HG03457 (cell line): ENCODE measurements at regions not wholly inside any gene's neighbourhood (a gene's known extent, or its start where the extent isn't known, plus 50 kb on each side); places are given as distances from the start of the nearest gene placed in this dataset.

Experiments
- ATAC-seq: cut with Tn5 transposase; IDR thresholded peaks from one replicate; pipeline ENCODE4 v1.9.1; 2021; ENCODE audit warnings: moderate number of reproducible peaks; ENCODE audit not compliant: unreplicated experiment

GRCh38 chr9:28688172-28688571 lies 1114.9 kb upstream of the C9orf72 start:
- ATAC-seq, result no peak

- no peak for ATAC-seq
Measured at GRCh38 chr9:28692012-28692411, 1118.7 kb upstream of the C9orf72 start.

GRCh38 chr9:28696960-28697359 lies 1123.7 kb upstream of the C9orf72 start:
- ATAC-seq, result no peak

GRCh38 chr9:28699632-28700031 lies 1126.4 kb upstream of the C9orf72 start:
- no peak for ATAC-seq

- ATAC-seq, result no peak
Measured at GRCh38 chr9:28707616-28708015, 1134.3 kb upstream of the C9orf72 start.

GRCh38 chr9:28714188-28714587 lies 1140.9 kb upstream of the C9orf72 start:
- ATAC-seq, result no peak

- no peak for ATAC-seq
Measured at GRCh38 chr9:28718226-28718625, 1144.9 kb upstream of the C9orf72 start.

- no peak for ATAC-seq
Measured at GRCh38 chr9:28720746-28721145, 1147.5 kb upstream of the C9orf72 start.

GRCh38 chr9:28730111-28730510 lies 1156.8 kb upstream of the C9orf72 start:
- ATAC-seq, result no peak

GRCh38 chr9:28735738-28736342 lies 1162.6 kb upstream of the C9orf72 start:
- no peak for ATAC-seq

GRCh38 chr9:28741459-28741858 lies 1168.2 kb upstream of the C9orf72 start:
- ATAC-seq, result no peak

- no peak for ATAC-seq
Measured at GRCh38 chr9:28747351-28747985, 1174.2 kb upstream of the C9orf72 start.

GRCh38 chr9:28750136-28750535 lies 1176.9 kb upstream of the C9orf72 start:
- ATAC-seq, result no peak

- no peak for ATAC-seq
Measured at GRCh38 chr9:28758341-28758740, 1185.1 kb upstream of the C9orf72 start.

GRCh38 chr9:28758971-28759370 lies 1185.7 kb upstream of the C9orf72 start:
- no peak for ATAC-seq

- ATAC-seq, result no peak
Measured at GRCh38 chr9:28762167-28762566, 1188.9 kb upstream of the C9orf72 start.

GRCh38 chr9:28764532-28764931 lies 1191.3 kb upstream of the C9orf72 start:
- ATAC-seq, result no peak

- no peak for ATAC-seq
Measured at GRCh38 chr9:28770226-28770625, 1196.9 kb upstream of the C9orf72 start.

GRCh38 chr9:28770827-28771226 lies 1197.5 kb upstream of the C9orf72 start:
- no peak for ATAC-seq

- no peak for ATAC-seq
Measured at GRCh38 chr9:28774433-28775235, 1201.4 kb upstream of the C9orf72 start.

GRCh38 chr9:28779243-28779642 lies 1206.0 kb upstream of the C9orf72 start:
- ATAC-seq, result no peak

- no peak for ATAC-seq
Measured at GRCh38 chr9:28781481-28781880, 1208.2 kb upstream of the C9orf72 start.
